PC-9 (cell line): ENCODE measurements at regions not wholly inside any gene's neighbourhood (a gene's known extent, or its start where the extent isn't known, plus 50 kb on each side); places are given as distances from the start of the nearest gene placed in this dataset.

Experiments
- CTCF ChIP-seq: fragments of 200-600 bp; sonication (generic); conservative IDR thresholded peaks from 2 replicates; pipeline ENCODE4 v1.6.1; 2017; ENCODE audit warnings: mixed run types, antibody characterized with exemption, mild to moderate bottlenecking, moderate library complexity
- EZH2 ChIP-seq: fragments of 200-600 bp; sonication (generic); IDR thresholded peaks from 2 replicates; pipeline ENCODE4 v1.8.0; 2017; ENCODE audit warnings: antibody characterized with exemption, low read depth

GRCh38 chr11:25456211-25456610, 875.7 kb upstream of the ANO3 start:
- TF ChIP-seq EZH2 (no peak), CTCF (no peak)
